Glomerular endothelial cell (primary cell): ENCODE measurements at regions not wholly inside any gene's neighbourhood (a gene's known extent, or its start where the extent isn't known, plus 50 kb on each side); places are given as distances from the start of the nearest gene placed in this dataset.

Experiments used
- DNase-seq: peaks from one replicate; pipeline ENCODE4 v3.0.0-alpha.2; 2011; ENCODE audit warnings: low read depth, low spot score; ENCODE audit errors: extremely low read depth

GRCh38 chr10:45180946-45181875 lies 134.2 kb downstream of the OR13A1 start:
- DNase-seq, result no peak

- no peak for DNase-seq
Observed at GRCh38 chr10:45183174-45183573, 132.2 kb downstream of the OR13A1 start.

DNA sequence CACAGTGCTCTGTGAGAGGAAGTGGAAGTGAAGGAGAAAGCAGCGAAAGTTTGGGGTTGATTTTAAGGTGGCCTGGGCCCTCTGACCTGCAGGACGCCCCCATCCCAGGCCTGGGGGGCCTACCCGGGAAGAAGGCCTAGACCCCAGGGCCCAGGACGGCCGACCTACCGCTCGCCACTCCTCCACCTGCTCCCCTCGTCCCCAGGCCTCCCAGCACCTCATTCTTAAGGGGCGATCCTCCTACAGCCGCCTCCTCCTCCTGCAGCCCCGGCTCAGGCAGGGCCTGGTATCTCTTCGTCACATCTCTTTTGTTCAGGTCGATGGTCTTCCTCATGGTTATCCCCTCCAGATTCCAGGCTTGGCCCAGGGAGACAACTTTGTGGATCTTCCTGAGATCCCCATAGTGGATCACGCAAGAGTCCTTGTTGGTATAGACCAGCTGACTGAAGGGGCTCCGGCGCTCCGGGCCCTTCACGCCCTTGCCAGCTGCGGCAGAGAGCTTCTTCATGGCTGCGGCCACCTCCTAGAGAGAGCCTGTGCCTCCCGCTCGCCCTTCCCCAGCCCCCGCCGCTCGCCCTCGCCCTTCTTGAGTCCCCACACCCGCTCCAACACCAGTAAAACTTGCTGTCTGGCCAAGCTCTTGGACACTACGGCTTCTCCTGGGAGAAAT lies 117.5 kb downstream of the OR13A1 start:
- no peak for DNase-seq

GRCh38 chr10:45198486-45199204 lies 116.8 kb downstream of the OR13A1 start:
- DNase-seq, result no peak

GRCh38 chr10:45199205-45199740 lies 116.1 kb downstream of the OR13A1 start:
- no peak for DNase-seq

- DNase-seq, result no peak
Observed at GRCh38 chr10:45201271-45201670, 114.1 kb downstream of the OR13A1 start.

DNA sequence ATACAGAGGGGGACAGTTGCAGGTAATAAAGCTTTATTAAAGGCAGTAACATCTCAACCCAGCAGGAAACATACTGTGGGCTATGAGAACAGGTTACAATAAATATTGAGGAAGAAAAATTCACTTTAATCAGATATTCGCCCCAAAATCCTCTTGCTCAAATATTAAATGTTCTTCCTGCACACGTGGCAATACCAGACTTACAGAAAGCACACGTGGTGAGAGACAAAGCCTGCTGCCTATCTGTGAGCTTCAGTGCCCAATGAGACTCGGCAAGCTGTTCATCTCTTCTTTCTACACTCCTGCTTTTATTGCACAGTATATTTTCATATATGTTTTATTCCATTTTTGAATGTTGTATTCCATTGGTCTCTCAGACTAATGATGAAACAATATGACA lies 113.2 kb downstream of the OR13A1 start:
- DNase-seq, result no peak

DNA sequence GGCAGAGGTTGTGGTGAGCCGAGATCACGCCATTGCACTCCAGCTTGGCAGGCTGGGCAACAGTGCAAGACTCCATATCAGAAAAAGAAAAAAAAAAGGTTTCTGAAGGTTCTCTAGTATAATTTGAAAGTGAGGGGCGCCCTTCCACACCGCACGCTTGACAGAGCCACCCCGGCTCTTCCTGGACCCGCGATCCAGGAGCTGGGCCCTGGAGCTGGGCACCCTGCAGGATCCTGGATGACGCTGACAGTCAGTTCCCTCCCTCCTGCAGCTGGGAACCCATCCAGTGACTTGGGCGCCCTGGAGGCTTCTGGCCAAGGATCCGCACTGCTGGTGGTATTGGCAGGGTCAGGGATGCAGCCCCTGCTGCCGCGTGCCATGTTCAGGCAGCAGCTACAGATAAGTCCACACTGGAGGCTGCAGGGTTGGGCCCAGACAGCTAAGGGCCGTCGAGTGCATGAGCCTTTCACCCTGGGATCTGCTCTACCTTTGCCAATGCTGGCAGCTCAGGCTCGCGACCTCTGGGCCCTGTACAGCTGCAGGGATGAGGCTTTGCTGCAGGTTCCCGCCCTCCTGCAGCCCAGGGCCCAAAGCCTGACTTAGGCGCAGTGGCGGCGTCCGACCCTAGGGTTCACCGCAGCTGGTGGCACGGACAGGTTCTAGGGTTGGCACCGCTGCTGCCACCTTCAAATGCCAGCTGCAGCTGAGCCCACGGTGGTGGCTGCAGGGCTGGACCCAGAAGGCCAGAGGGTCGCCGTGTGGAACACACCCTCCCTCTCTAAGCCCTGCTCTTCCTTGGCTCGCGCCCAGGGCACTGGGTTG lies 110.2 kb downstream of the OR13A1 start:
- DNase-seq, result no peak

- no peak for DNase-seq
Observed at GRCh38 chr10:45209888-45210287, 105.5 kb downstream of the OR13A1 start.

DNA sequence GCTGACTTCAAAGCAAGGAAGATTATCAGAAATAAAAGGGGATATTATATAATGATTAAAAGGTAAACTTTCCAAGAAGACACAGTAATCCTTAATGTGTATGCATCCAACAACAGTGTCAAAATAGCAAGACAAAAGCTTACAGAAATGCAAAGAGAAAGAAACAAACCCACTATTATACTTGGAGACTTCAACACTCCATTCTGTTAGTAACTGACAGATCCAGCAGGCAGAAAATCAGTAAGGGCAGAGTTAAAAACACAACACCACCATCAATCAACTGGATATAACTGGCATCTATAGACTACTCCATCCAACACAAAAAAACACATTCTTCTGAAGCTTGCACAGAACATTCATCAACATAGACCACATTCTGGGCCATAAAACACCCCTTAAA lies 103.8 kb downstream of the OR13A1 start:
- no peak for DNase-seq

DNA sequence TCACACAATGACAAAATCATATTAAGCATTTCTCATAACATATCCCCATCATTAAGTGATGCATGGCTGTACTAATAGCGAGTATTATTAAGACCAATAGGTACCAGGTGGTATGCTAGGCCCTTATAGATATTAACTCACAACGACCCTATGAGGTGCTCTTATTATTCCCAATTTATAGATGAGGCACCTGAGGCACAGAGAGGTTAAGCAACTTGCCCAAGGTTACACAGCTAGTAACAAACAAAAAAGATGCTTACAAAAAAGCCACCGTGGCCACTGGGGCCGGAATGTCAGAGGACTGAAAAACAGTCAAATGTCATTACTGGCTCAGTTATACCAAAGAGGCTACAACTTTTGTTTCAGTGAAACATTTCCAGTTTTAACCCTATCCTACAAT lies 96.0 kb downstream of the OR13A1 start:
- no peak for DNase-seq

- no peak for DNase-seq
Observed at GRCh38 chr10:45220931-45221330, 94.5 kb downstream of the OR13A1 start.

DNA sequence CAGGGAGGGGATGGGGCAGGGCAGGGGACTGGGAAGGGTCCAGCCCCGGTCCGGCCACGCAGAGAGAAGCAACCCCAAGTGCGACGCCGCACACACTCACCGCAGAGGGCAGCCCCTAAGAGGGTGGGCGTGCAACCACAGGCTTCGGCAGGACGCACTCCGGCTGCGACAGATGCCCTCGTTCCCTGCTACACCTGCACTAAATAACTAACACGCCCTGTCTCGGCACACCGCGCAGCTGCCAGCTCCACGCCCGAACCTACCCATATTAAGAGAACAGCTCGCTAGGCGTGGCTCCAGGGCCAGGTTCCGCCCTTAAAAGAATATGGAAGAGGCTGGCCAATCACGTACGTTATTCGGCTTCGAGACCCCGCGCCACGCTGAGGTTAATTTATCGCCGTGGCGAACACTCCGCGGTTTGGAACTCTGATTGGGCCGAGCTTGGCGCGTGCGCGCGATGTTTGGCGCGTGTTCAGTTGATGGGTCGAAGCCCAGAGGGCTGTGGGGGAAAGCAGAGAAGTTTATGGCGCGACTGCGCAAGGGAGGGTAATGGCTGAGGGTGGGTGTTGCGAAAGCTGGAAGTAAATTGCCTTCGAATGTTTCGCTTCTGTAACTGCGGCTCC lies 91.1 kb downstream of the OR13A1 start:
- no peak for DNase-seq

DNA sequence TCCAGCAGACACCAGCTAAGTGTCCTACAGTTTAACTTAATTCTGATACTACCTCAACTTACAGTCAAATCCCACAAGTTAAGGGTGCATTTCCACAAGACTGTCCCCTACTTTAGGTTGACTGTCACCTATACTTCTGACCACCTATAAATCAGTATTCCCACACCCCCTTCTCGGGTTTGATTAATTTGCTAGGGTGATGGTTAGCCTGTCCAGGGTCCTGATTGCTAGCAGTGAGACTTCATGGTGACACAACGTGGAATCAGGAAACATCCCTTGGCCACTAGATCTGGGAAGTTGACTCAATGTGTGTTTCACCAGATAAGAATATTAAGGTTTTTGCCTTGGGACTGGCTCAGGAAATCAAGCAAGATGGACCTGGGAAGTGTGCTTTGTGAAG lies 88.4 kb downstream of the OR13A1 start:
- DNase-seq, result no peak

DNA sequence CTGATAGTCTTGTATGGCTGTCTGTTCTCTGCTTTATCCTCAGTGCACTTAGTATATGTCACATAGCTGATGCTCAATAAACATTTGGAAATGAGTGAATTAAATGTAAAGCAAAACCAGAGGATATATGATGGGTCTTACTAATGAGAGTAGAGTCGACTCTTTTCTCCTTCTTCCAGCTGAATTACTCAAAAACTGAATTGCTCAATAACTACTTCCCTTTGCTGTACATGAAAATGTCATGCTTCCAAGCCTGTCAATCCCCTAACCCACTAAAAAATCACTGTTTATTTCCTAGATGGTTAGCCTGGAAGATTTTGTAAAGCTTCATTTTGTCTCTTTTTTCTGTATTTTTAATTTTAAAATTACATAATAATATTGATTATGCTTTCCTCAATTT lies 88.0 kb downstream of the OR13A1 start:
- no peak for DNase-seq

- no peak for DNase-seq
Observed at GRCh38 chr10:45229823-45230222, 85.6 kb downstream of the OR13A1 start.

- DNase-seq, result peak; percentile 67
Observed at GRCh38 chr10:45235260-45235769, 80.1 kb downstream of the OR13A1 start.

- DNase-seq, result no peak
Observed at GRCh38 chr10:45235798-45236220, 79.6 kb downstream of the OR13A1 start.

GRCh38 chr10:45238896-45239295 lies 76.5 kb downstream of the OR13A1 start:
- DNase-seq, result no peak

DNA sequence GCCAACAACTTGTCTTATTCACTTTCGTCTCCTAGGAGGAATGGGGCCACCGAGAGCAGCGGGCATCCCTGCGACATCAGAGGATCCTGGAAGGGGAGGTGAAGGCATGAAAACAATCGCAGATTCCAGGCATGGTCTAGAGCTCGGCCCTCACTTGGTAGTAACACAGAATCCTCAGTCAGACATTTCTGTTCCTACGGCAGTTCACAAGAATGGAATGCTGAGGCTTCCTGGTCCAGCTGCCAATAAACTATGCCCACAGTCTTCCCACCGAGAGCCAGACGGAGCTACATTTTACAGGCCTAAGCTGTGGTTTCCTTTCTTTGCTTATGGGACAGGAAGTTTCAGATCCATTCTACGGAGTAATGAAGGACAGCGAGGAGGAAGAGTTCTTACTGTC lies 75.8 kb downstream of the OR13A1 start:
- no peak for DNase-seq
